ENCODE measurements at regions not wholly inside any gene's neighbourhood (a gene's known extent, or its start where the extent isn't known, plus 50 kb on each side); places are given as distances from the start of the nearest gene placed in this dataset.

- no peak for DNase-seq (ENCODE audit: low spot score)
Measured at GRCh38 chr4:58553679-58554078, 1443.5 kb upstream of the IGFBP7 start.

DNA sequence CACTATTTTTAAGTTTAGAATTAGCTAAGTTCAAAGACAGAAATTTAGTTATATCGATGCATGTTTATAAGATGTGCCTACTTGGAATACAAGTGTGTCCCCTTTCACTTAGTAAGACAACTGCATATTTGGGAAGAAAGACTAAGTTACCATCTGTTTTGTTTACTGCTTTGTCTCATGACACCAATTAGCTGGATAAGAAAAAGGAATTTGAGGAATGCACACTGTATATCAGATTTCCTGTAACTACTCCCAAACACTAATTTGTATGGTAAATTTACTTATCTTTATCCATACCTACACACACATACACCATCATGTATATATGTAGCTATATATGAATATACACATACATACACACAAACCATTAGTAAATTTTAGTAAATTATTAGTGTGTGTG lies 1442.8 kb upstream of the IGFBP7 start:
- DNase-seq (ENCODE audit: low spot score), result no peak

DNA sequence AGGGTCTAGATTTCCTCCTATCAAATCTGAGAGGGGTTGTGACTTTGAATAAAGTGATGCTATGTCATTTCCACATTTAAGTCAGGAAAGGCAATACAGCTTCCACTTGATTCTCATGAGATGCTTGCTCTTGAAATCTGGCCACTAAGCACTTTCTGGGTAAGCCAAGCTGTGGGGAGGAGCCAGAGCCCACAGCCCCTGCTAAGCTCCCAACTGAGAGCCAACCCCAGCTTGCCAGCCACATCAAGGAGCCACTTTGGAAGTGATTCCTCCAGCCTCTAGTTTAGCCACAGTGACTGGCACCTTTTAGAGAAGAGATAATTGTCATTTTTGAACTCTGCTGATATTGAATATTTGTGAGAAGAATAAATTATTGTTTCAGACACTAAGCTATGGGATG lies 1441.5 kb upstream of the IGFBP7 start:
- DNase-seq (ENCODE audit: low spot score), result no peak

GRCh38 chr4:58543465-58543864 lies 1433.3 kb upstream of the IGFBP7 start:
- DNase-seq (ENCODE audit: low spot score), result no peak

GRCh38 chr4:58541926-58542325 lies 1431.7 kb upstream of the IGFBP7 start:
- no peak for DNase-seq (ENCODE audit: low spot score)

DNA sequence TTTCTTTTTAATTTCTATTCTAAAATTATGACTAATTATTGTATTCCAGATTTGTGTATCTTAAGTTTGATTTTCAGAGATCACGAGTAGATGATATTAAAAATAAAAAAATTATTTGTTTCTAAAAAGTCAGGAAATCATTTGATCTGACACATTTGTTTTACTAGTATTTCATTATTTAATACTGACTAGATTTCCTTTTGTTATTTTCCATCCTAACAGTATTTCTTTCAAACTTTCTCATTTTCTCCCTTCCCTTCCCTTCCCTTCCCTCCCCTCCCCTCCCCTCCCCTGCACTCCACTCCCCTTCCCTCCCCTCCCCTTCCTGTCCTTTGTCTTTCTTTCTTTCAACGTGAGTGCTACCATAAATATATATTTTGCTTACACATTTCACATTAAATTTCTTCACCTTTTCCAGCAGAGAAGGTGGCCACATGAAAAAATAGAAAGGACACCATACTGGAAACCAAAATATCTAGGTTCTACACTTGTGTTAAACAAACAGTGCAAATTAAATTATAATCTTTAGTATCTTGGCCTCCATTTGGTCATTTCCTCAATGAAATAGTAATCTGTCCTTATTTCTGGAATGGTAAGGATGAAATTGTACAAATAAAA lies 1412.7 kb upstream of the IGFBP7 start:
- no peak for DNase-seq (ENCODE audit: low spot score)

GRCh38 chr4:58515226-58515625 lies 1405.0 kb upstream of the IGFBP7 start:
- DNase-seq (ENCODE audit: low spot score), result peak; percentile 27

GRCh38 chr4:58514299-58514698 lies 1404.1 kb upstream of the IGFBP7 start:
- DNase-seq (ENCODE audit: low spot score), result no peak

- DNase-seq (ENCODE audit: low spot score), result no peak
Measured at GRCh38 chr4:58510652-58511051, 1400.5 kb upstream of the IGFBP7 start.

DNA sequence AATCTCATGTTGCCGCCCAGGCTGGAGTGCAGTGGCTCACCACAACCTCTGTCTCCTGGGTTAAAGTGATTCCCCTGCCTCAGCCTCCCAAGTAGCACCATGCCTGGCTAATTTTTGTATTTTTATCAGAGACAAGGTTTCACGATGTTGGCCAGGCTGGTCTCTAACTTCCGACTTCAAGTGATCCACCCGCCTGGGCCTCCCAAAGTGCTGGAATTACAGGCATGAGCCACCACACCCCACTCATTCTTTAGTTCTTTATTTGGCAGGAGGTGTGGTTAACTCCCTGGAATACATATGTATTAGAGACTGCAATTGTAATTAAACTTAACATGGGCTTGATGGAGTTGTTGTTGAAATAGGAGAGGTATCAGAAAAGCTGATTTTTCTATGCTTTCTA lies 1396.9 kb upstream of the IGFBP7 start:
- DNase-seq (ENCODE audit: low spot score), result no peak

- DNase-seq (ENCODE audit: low spot score), result peak; percentile 95
Measured at GRCh38 chr4:58502839-58503238, 1392.7 kb upstream of the IGFBP7 start.

DNA sequence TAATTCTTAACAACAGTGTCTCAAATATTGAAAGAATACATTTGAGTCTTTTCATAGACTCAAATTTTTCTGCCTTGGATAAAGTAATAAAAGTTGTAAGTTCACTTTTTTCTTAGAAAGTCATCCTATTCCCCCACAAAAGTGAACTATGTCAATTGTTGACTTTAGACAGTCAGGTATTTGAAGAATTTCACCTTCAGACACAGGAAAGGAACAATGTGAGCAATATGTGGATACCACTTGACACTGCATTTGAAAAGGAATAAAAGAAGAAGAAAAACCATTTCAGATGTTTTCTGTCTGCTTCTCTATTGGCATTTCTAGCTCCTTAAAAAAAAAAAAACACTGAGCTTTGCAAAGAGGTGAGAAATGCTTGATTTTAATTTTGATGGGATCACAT lies 1389.0 kb upstream of the IGFBP7 start:
- no peak for DNase-seq (ENCODE audit: low spot score)

GRCh38 chr4:58491620-58492019 lies 1381.4 kb upstream of the IGFBP7 start:
- DNase-seq (ENCODE audit: low spot score), result no peak

DNA sequence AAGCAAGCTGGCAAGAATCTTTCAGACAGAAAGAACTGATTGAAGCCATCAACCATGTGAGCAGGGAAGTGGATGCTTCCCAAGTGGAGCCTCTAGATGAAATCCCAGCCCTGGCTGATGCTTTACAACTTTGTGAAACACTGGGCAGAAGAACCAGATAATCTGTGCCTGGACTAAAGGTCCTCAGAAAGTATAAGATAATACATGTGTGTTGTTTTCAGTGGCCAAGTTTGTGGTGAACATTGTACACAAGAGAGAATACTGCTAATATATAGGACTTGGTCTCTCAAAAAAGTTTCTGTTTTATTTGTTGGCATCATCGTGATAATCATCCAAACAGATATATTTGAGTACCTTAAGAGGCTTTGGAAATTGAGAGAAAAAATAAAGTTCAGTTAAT lies 1367.8 kb upstream of the IGFBP7 start:
- DNase-seq (ENCODE audit: low spot score), result no peak

DNA sequence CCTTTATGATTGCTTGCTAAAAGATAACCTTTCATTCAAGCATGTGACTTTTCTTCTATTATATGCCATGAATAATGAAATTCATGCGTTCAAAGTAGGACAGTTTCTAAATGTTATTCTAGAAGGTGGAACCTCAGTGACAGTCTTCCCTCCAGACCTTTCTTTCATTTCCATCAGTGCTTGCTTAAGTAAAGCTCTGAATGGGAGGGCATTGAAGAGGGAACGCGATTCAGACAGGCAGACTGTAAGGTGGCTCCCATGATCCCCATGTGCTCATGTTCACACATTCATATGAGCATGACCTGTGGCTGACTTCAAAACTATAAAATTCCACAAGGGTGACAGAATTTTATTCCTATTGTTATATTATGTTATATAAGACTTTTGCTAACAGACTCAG lies 1367.3 kb upstream of the IGFBP7 start:
- no peak for DNase-seq (ENCODE audit: low spot score)

DNA sequence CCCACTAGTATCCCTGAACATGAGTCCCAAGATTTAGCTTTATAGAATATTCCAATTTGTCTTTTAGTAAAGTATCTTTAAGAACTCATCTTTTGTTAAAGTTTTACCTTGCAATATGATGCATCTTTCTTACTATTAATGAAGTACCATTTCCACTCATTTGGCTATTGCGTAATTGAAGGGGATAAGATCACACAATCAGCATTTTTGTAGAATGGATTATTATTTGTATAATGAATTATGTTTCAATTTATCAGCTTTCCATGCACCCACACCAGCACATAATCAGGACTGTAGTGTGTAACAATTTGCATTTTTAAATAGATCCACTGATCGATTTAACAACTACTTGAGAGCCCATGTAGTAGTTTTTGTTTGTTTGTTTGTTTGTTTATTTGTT lies 1364.9 kb upstream of the IGFBP7 start:
- no peak for DNase-seq (ENCODE audit: low spot score)

DNA sequence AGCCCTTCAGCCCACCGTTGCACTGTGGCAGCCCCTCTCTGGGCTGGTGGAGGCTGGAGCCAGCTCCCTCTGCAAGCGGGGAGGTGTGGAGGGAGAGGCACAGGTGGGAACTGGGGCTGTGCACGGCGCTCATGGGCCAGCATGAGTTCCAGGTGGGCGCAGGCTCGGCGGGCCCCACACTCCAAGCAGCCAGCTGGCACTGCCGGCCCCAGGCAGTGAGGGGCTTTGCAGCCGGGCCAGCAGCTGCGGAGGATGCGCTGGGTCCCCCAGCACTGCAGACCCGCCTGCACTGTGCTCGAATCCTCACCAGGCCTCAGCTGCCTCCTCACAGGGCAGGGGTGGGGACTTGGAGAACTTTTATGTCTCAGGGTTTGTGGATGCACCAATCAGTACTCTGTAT lies 1354.8 kb upstream of the IGFBP7 start:
- DNase-seq (ENCODE audit: low spot score), result no peak

- no peak for DNase-seq (ENCODE audit: low spot score)
Measured at GRCh38 chr4:58456727-58457384, 1346.7 kb upstream of the IGFBP7 start.

GRCh38 chr4:58453956-58454355 lies 1343.8 kb upstream of the IGFBP7 start:
- DNase-seq (ENCODE audit: low spot score), result no peak

DNA sequence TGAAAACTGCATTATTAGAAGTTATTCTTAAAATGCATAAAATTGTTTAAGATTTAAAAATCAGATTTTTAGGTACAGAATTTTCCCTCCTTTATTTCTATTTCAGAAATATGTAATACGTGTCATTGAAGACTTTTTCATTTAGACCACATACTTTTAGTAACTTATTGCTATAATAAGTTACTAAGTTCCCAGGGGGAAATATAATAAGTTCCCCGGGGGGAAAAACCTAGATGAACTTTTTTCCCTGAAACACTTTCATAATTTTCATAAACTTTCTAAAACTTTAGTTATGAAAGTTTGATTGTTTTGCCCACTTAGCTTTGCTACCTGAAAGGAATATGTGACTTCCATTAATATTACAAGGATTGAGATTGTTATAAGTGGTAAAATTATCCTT lies 1341.5 kb upstream of the IGFBP7 start:
- DNase-seq (ENCODE audit: low spot score), result no peak

DNA sequence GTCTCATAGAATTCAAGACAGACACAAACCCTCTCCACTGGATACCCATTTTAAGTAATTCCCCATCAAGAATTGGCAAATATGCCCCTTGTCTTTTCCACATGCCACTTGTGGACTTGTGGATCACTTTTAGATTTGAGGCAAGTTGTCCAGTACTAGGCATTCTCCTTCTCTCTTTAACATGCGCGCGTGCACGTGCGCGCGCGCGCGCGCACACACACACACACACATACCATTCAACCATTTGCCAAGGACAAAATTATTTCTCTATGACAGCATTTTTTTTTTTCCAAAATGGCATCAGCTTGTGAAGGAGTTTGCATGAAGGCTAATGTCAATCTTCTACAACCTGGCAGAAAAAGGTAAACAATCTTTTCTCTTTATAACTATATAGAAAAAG lies 1325.7 kb upstream of the IGFBP7 start:
- DNase-seq (ENCODE audit: low spot score), result no peak

GRCh38 chr4:58413849-58414248 lies 1303.7 kb upstream of the IGFBP7 start:
- no peak for DNase-seq (ENCODE audit: low spot score)

- DNase-seq (ENCODE audit: low spot score), result no peak
Measured at GRCh38 chr4:58411904-58412303, 1301.7 kb upstream of the IGFBP7 start.

DNA sequence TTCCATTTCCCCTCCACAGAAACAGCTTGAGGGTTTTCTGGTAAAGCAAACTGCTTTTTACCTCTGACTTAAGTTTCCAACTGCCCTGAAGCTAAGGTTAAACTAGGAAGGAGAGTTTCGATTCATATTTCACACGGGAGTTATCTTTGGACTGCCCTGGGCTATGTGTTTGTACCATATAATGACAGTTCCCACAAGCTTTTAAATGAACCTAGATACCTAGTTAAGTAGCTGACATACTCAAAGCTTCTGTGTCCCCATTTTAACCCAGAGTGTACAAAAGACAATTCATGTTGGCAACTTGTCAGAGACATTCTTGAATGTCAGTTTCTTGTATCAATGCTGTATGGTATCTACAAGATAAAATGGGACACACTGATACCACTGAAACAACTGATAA lies 1296.6 kb upstream of the IGFBP7 start:
- DNase-seq (ENCODE audit: low spot score), result no peak
